Karpas-422 (cell line): ENCODE measurements at regions not wholly inside any gene's neighbourhood (a gene's known extent, or its start where the extent isn't known, plus 50 kb on each side); places are given as distances from the start of the nearest gene placed in this dataset.
A peak's percentile ranks its signal among the peaks of the same experiment; 100 is the strongest.

Source experiments
- DNase-seq: peaks from one replicate; pipeline ENCODE4 v3.0.0-alpha.2; 2015
- H2AFZ ChIP-seq: fragments of 200-600 bp; sonication (generic); 2 replicates; pipeline ENCODE4 v1.6.1; 2014; ENCODE audit warnings: antibody characterized with exemption, low read length, mixed read lengths
- H3K27ac ChIP-seq: fragments of 200-600 bp; sonication (generic); 2 replicates; pipeline ENCODE4 v1.5.1; 2014; ENCODE audit warnings: mild to moderate bottlenecking, low read length, moderate library complexity
- H3K27me3 ChIP-seq: fragments of 200-600 bp; sonication (generic); 2 replicates; pipeline ENCODE4 v1.6.1; 2014; ENCODE audit warnings: low read length, mixed read lengths
- H3K36me3 ChIP-seq: fragments of 200-600 bp; sonication (generic); 2 replicates; pipeline ENCODE4 v1.6.1; 2014; ENCODE audit warnings: low read length, mixed read lengths; ENCODE audit not compliant: insufficient read depth
- H3K4me1 ChIP-seq: fragments of 200-600 bp; sonication (generic); 2 replicates; pipeline ENCODE4 v1.6.1; 2014; ENCODE audit warnings: mild to moderate bottlenecking, low read length, mixed read lengths
- H3K4me2 ChIP-seq: fragments of 200-600 bp; sonication (generic); 2 replicates; pipeline ENCODE4 v1.6.1; 2014; ENCODE audit warnings: low read length, low read depth, mild to moderate bottlenecking; ENCODE audit not compliant: poor library complexity, severe bottlenecking
- H3K4me3 ChIP-seq: fragments of 200-600 bp; sonication (generic); 2 replicates; pipeline ENCODE4 v1.5.1; 2014; ENCODE audit warnings: mild to moderate bottlenecking, antibody characterized with exemption, low read length, mixed read lengths
- H3K79me2 ChIP-seq: fragments of 200-600 bp; sonication (generic); 2 replicates; pipeline ENCODE4 v1.6.1; 2014; ENCODE audit warnings: mild to moderate bottlenecking, low read length, mixed read lengths
- H3K9ac ChIP-seq: fragments of 200-600 bp; sonication (generic); 2 replicates; pipeline ENCODE4 v1.6.0; 2014; ENCODE audit warnings: low read length
- H3K9me2 ChIP-seq: fragments of 200-600 bp; sonication (generic), shearing (Covaris generic); replicated peaks from 2 replicates; pipeline ENCODE4 v1.6.0; 2014; ENCODE audit warnings: mild to moderate bottlenecking, low read length, moderate library complexity; ENCODE audit not compliant: insufficient read depth
- H3K9me3 ChIP-seq: fragments of 300-700, 200-600 bp; sonication (generic); 2 replicates; pipeline ENCODE4 v1.6.1; 2014; ENCODE audit warnings: low read length, mixed read lengths
- H4K20me1 ChIP-seq: fragments of 200-600 bp; sonication (generic); 2 replicates; pipeline ENCODE4 v1.6.1; 2014; ENCODE audit warnings: mild to moderate bottlenecking, antibody characterized with exemption, low read length, low read depth; ENCODE audit not compliant: insufficient read depth

DNA sequence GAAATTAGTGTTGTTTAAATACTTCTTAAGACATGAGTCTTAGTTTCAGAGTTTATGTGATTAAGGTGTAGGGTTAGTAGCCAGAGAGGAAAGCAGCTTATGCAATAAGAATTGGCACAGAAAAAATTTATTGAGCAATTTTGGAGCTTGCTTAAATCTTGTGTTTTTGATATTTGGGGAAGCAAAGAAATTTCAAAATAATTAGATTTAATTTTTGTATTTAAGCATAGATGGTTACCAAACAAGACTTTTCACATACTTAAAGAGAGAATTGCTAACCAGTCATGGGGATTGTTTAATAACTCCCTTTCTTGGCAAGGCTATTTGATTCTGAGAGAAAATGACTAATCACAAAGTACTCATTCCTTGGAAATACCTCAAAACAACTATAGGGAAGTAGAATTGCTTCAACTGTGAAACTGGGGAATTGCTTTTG lies 202.0 kb upstream of the GRID2 start:
- Histone ChIP-seq H3K36me3 (no peaks in the 10 kb centered on the region), H3K27me3 (no peaks in the 10 kb centered on the region), H3K4me2 (no peak overlapping the region), H3K27ac (no peak overlapping the region), H3K9me2 (no peaks in the 10 kb centered on the region), H3K9me3 (peaks cover 11% of the 10 kb centered on the region; the same call in 1 of the 2 replicates), H4K20me1 (no peaks in the 10 kb centered on the region), H3K4me3 (no peak overlapping the region), H2AFZ (no peak overlapping the region), H3K4me1 (peaks cover 6% of the 10 kb centered on the region), H3K9ac (no peak overlapping the region), H3K79me2 (no peaks in the 10 kb centered on the region)
- DNase-seq = no peak

DNA sequence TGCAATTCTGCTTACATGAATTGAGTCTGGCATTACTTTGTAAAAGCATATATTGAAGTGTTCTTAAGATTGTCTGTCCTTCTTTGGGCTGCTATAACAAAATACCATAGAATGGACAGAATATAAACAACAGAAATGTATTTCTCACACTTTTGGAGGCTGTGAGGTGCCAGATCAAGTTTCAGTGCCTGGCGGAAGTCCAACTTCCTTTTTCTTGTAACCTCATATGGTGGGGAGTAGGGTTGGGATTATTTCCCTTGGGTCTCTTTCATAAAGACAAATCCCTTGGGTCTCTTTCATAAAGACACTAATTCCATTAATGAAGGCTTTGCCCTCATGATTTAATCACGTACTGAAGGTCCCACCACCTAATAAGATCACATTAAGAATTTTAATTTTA lies 199.3 kb upstream of the GRID2 start:
- Histone ChIP-seq H4K20me1 (no peaks in the 10 kb centered on the region), H3K9ac (no peak overlapping the region), H3K79me2 (no peaks in the 10 kb centered on the region), H2AFZ (no peak overlapping the region), H3K27ac (no peak overlapping the region), H3K9me3 (peaks cover 18% of the 10 kb centered on the region; the same call in 1 of the 2 replicates), H3K4me3 (no peak overlapping the region), H3K9me2 (no peaks in the 10 kb centered on the region; the same call in 1 of the 2 replicates), H3K4me1 (peaks cover 6% of the 10 kb centered on the region), H3K27me3 (no peaks in the 10 kb centered on the region), H3K36me3 (no peaks in the 10 kb centered on the region), H3K4me2 (no peak overlapping the region)
- DNase-seq = peak; percentile 43

DNA sequence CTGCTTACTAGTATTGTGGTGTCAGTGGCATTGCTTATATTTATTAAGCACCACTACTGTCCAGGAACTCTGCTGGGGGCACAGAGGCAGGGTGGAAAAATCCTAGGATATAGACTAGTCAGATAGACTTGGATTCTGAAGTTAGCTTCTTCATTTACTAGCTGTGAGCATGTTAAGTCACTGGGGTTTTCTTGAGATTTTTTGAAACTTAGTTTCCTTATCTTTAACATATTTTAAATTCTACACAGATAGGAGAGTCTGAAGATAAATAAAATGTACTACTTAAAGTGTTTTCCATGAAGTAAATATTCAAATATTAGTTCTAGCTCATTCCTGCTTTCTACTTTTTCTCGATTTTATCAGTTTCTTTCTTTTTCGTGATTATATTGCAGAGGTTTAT lies 196.9 kb upstream of the GRID2 start:
- no peak overlapping the region for H3K4me2 ChIP-seq
- peaks cover 6% of the 10 kb centered on the region for H3K4me1 ChIP-seq
- no peaks in the 10 kb centered on the region; the same call in 1 of the 2 replicates for H3K9me2 ChIP-seq

DNA sequence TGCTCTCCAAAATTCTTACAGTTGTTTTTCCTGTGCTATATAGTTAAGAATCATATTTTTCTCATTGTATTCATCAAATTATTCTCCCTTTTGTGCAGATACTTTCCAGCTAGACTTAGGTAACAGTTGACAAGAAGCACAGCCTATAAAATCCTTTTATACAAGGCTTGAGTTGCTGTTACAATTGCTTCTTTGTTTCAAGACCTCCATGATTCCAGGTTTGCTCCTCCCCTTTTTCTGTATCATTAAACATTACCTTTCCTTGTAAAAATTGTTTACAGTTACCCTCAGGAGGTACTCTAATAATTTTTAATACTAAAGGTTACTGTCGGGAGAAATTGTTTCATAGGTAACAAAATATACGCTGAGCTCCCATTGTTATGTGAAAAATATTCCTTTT lies 192.3 kb upstream of the GRID2 start:
- Histone ChIP-seq H3K9me2 (no peaks in the 10 kb centered on the region; the same call in 1 of the 2 replicates), H2AFZ (no peak overlapping the region), H3K27me3 (no peaks in the 10 kb centered on the region)

More for the DNA sequence above, 196.9 kb upstream of the GRID2 start:
- no peak for DNase-seq
- Histone ChIP-seq H3K4me3 (no peak overlapping the region), H4K20me1 (no peaks in the 10 kb centered on the region), H3K27ac (no peak overlapping the region), H3K27me3 (no peaks in the 10 kb centered on the region), H3K9me3 (peaks cover 21% of the 10 kb centered on the region; the same call in 1 of the 2 replicates), H3K79me2 (no peaks in the 10 kb centered on the region), H2AFZ (no peak overlapping the region), H3K9ac (no peak overlapping the region), H3K36me3 (no peaks in the 10 kb centered on the region)

GRCh38 chr4:92112805-92113204 lies 191.0 kb upstream of the GRID2 start:
- H3K9ac ChIP-seq = no peak overlapping the region

More for the DNA sequence above, 192.3 kb upstream of the GRID2 start:
- no peaks in the 10 kb centered on the region for H4K20me1 ChIP-seq
- no peak overlapping the region for H3K4me2 ChIP-seq
- peaks cover 12% of the 10 kb centered on the region for H3K9me3 ChIP-seq
- no peak for DNase-seq
- H3K79me2 ChIP-seq = no peaks in the 10 kb centered on the region
- no peak overlapping the region for H3K4me3 ChIP-seq
- no peak overlapping the region for H3K27ac ChIP-seq
- H3K36me3 ChIP-seq = no peaks in the 10 kb centered on the region
- H3K4me1 ChIP-seq = no peaks in the 10 kb centered on the region
- H3K9ac ChIP-seq = no peak overlapping the region

GRCh38 chr4:92120810-92121498 lies 182.8 kb upstream of the GRID2 start:
- Histone ChIP-seq H4K20me1 (no peaks in the 10 kb centered on the region), H3K4me3 (no peak overlapping the region), H3K9me3 (peaks cover 15% of the 10 kb centered on the region), H3K27ac (no peak overlapping the region), H3K27me3 (no peaks in the 10 kb centered on the region), H3K9me2 (no peaks in the 10 kb centered on the region), H3K79me2 (no peaks in the 10 kb centered on the region), H3K9ac (no peak overlapping the region), H3K36me3 (no peaks in the 10 kb centered on the region), H2AFZ (no peak overlapping the region), H3K4me1 (no peaks in the 10 kb centered on the region), H3K4me2 (no peak overlapping the region)
- DNase-seq = no peak

More at GRCh38 chr4:92112805-92113204, 191.0 kb upstream of the GRID2 start:
- Histone ChIP-seq H3K4me2 (no peak overlapping the region), H3K36me3 (no peaks in the 10 kb centered on the region), H3K27me3 (no peaks in the 10 kb centered on the region), H2AFZ (no peak overlapping the region), H3K79me2 (no peaks in the 10 kb centered on the region), H4K20me1 (no peaks in the 10 kb centered on the region), H3K4me3 (no peak overlapping the region), H3K9me2 (no peaks in the 10 kb centered on the region; the same call in 1 of the 2 replicates), H3K4me1 (no peaks in the 10 kb centered on the region), H3K9me3 (peaks cover 3% of the 10 kb centered on the region), H3K27ac (no peak overlapping the region)
- no peak for DNase-seq

DNA sequence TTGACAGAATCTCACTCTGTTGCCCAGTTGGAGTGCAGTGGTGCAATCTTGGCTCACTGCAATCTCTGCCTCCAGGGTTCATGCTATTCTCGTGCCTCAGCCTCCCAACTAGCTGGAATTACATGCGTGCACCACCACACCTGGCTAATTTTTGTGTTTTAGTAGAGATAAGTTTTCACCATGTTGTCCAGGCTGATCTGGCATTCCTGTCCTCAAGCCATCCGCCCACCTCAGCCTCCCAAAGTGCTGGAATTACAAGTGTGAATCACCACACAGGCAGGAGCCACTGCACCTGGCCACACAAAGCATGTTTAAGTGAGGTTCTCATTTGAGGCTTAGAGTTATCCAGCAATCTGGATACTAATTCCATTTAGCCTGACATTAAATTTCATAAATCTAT lies 180.9 kb upstream of the GRID2 start:
- Histone ChIP-seq H3K9me3 (peaks cover 22% of the 10 kb centered on the region), H3K4me1 (no peaks in the 10 kb centered on the region), H3K9me2 (no peaks in the 10 kb centered on the region), H2AFZ (no peak overlapping the region), H3K27ac (no peak overlapping the region), H3K9ac (no peak overlapping the region), H3K27me3 (no peaks in the 10 kb centered on the region), H3K36me3 (no peaks in the 10 kb centered on the region), H4K20me1 (no peaks in the 10 kb centered on the region), H3K4me2 (no peak overlapping the region), H3K79me2 (no peaks in the 10 kb centered on the region), H3K4me3 (no peak overlapping the region)
- no peak for DNase-seq

DNA sequence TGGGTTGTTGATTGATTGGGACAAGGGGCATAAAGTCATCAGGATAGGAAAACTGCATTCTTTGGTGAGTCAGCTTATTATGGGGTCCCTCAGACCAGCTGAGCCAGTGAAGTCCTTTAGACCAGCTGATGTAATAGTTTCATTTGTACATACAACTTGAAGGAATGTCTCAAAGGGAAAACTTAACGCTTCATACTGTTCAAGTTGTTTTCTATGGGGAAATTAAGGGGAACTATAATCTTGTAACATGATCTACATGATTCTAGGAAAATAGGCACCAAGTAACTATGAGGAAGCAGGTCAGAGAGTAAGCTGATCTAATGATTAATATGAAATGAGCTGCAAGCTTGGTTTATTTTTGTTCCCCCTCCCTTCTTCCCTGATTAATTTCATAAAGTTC lies 175.1 kb upstream of the GRID2 start:
- H3K4me3 ChIP-seq = no peak overlapping the region
- no peak overlapping the region for H3K9ac ChIP-seq
- H3K27ac ChIP-seq = no peak overlapping the region
- no peak overlapping the region for H3K4me2 ChIP-seq
- H4K20me1 ChIP-seq = no peaks in the 10 kb centered on the region
- peaks cover 31% of the 10 kb centered on the region for H3K9me3 ChIP-seq
- H3K9me2 ChIP-seq = no peaks in the 10 kb centered on the region
- H2AFZ ChIP-seq = no peak overlapping the region
- no peaks in the 10 kb centered on the region for H3K79me2 ChIP-seq
- H3K4me1 ChIP-seq = no peaks in the 10 kb centered on the region
- H3K27me3 ChIP-seq = no peaks in the 10 kb centered on the region
- H3K36me3 ChIP-seq = no peaks in the 10 kb centered on the region
- DNase-seq = no peak
